ENCODE measurements at regions not wholly inside any gene's neighbourhood (a gene's known extent, or its start where the extent isn't known, plus 50 kb on each side); places are given as distances from the start of the nearest gene placed in this dataset.

DNA sequence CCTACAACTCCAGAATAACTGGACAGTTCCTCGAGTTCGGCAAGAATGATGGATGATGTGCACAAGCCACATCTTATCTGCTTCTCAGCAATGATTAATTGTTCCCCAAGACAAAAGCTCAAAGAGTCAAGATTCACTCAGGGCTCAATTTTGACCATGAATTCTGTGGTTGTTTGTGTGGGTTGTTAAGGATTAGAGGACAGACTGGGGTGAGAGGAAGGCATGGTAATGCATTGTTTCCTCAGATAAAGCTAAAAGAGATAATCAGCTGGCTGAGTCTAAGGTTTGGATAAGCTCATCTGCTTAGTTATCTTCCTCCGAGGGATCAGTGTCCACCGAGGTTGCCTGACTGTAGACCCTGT lies 161.0 kb downstream of the CPEB2 start:
- TF ChIP-seq, protein P1, sequence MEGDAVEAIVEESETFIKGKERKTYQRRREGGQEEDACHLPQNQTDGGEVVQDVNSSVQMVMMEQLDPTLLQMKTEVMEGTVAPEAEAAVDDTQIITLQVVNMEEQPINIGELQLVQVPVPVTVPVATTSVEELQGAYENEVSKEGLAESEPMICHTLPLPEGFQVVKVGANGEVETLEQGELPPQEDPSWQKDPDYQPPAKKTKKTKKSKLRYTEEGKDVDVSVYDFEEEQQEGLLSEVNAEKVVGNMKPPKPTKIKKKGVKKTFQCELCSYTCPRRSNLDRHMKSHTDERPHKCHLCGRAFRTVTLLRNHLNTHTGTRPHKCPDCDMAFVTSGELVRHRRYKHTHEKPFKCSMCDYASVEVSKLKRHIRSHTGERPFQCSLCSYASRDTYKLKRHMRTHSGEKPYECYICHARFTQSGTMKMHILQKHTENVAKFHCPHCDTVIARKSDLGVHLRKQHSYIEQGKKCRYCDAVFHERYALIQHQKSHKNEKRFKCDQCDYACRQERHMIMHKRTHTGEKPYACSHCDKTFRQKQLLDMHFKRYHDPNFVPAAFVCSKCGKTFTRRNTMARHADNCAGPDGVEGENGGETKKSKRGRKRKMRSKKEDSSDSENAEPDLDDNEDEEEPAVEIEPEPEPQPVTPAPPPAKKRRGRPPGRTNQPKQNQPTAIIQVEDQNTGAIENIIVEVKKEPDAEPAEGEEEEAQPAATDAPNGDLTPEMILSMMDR (IDR thresholded peaks at IDR 0.05) = no peak
- no peak for TF ChIP-seq POLR2AphosphoS5 (IDR thresholded peaks at IDR 0.05)
- no peak for TF ChIP-seq POLR2A (IDR thresholded peaks at IDR 0.05)
- no peak for TF ChIP-seq EP300 (IDR thresholded peaks at IDR 0.05)
